Spleen (tissue), 11 donors: ENCODE measurements at regions not wholly inside any gene's neighbourhood (a gene's known extent, or its start where the extent isn't known, plus 50 kb on each side); places are given as distances from the start of the nearest gene placed in this dataset.

Experiments used
- DNase-seq: peaks from one replicate; pipeline ENCODE4 v3.0.0-alpha.2; 2020
- H3K27ac ChIP-seq, 8 donors: fragments of 200-600 bp; sonication (generic) in 7 of 8; 1 replicate in 4 of 8; 2 replicates in 4 of 8; pipeline versions ENCODE4 v1.5.0 to v1.8.0; 2016 to 2021; ENCODE audit warnings: inconsistent platforms in 4 of 8, mild to moderate bottlenecking in 4 of 8, moderate library complexity in 1 of 8
- H3K27me3 ChIP-seq, 7 donors: fragments of 200-600 bp; sonication (generic) in 6 of 7; replicated peaks in 1 of 7; 1 replicate in 4 of 7; 2 replicates in 3 of 7; pipeline versions ENCODE4 v1.5.0 to v1.8.0; 2016 to 2021; ENCODE audit warnings: inconsistent platforms in 3 of 7, mild to moderate bottlenecking in 1 of 7
- H3K36me3 ChIP-seq, 6 donors: fragments of 200-600 bp; sonication (generic) in 5 of 6; 1 replicate in 4 of 6; 2 replicates in 2 of 6; pipeline versions ENCODE4 v1.5.0 to v1.8.0; 2016 to 2021; ENCODE audit warnings: inconsistent platforms in 2 of 6
- H3K4me1 ChIP-seq, 6 donors: fragments of 200-600 bp; sonication (generic) in 5 of 6; 1 replicate in 3 of 6; 2 replicates in 3 of 6; pipeline versions ENCODE4 v1.5.0 to v1.8.0; 2016 to 2021; ENCODE audit warnings: inconsistent platforms in 3 of 6
- H3K4me3 ChIP-seq, 8 donors: fragments of 200-600 bp; sonication (generic) in 7 of 8; 1 replicate in 4 of 8; 2 replicates in 4 of 8; pipeline versions ENCODE4 v1.5.0 to v1.8.0; 2016 to 2021; ENCODE audit warnings: inconsistent platforms in 4 of 8, mild to moderate bottlenecking in 4 of 8, moderate library complexity in 2 of 8
- H3K9me3 ChIP-seq, 8 donors: fragments of 200-600 bp; sonication (generic) in 7 of 8; 1 replicate in 4 of 8; 2 replicates in 4 of 8; pipeline versions ENCODE4 v1.5.0 to v1.8.0; 2016 to 2021; ENCODE audit warnings: inconsistent platforms in 4 of 8
- POLR2A ChIP-seq, 3 donors: fragments of 450-650 bp; IDR thresholded peaks; one replicate each; pipeline ENCODE4 v1.5.1; 2017; ENCODE audit warnings: antibody characterized with exemption in 3 of 3, mild to moderate bottlenecking in 1 of 3
- POLR2AphosphoS5 ChIP-seq, 3 donors: sonication (generic); formaldehyde crosslinking; IDR thresholded peaks; one replicate each; pipeline ENCODE4 v1.5.1; 2017; ENCODE audit warnings: antibody characterized with exemption in 3 of 3
- WGBS, 5 donors: extraction: QIAGEN DNeasy Blood & Tissue Kit in 3 of 5; methylation state at CpG; one replicate each; pipeline versions ENCODE4 v1.1.5 to v1.1.7; 2013 to 2018; 5-methylcytosine and 5-hydroxymethylcytosine counted together
- intact Hi-C: fragments of 100-400 bp; cut with DNase I; formaldehyde crosslinking; loops from one replicate; pipeline ENCODE4 v1.15.0; 2023; ENCODE audit warnings: low total_unique reads
- TF ChIP-seq, protein P1 (sequence below), 11 experiments: fragments of 200-600 bp in 7 of 11; fragments of 450-650 bp in 4 of 11; sonication (generic) in 4 of 11; IDR thresholded peaks in 8 of 11; conservative IDR thresholded peaks in 3 of 11; 1 replicate in 7 of 11; 2 replicates in 4 of 11; pipeline versions ENCODE4 v1.4.0 to v1.8.0; 2016 to 2021; ENCODE audit warnings: antibody characterized with exemption in 11 of 11, inconsistent platforms in 4 of 11, mild to moderate bottlenecking in 1 of 11
- donor health status: healthy with polysubstance abuse.
- donor health status: DM: no; HTN: no; CAD: no; lungs with moderate emphysema.
- donor health status: DM: no; HTN: no; CAD: no.
- donor health status: Bipolar disorder and iron deficiency.
- donor health status: healthy.
- donor health status: DM: no; HTN: no; CAD: no.
- donor health status: DM: yes; HTN: yes; CAD: no.

DNA sequence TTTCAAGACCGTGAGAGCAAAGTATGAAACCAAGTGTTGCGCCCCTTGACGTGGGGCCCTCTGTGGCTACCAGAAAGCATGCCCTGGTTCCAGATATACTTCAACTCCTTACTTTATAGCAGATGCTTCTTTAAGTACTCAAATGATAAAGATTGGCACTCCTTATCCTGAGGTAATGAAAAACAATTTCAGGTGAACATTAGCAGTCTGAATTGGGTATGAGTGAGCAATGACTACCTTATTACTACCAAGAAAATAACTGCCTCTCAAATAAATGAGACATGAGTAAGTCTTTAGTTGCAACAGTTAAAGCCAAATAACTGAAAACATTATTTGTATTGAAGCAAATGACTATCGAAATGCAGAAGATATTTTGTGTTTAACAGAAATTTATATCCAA is 408.7 kb downstream of the MMUT start:
- Histone ChIP-seq H3K27me3 (no peaks in the 10 kb centered on the region), H3K27ac (no peak overlapping the region), H3K4me1 (no peaks in the 10 kb centered on the region), H3K36me3 (no peaks in the 10 kb centered on the region), H3K9me3 (peaks cover 0 to 25% (median 2%) of the 10 kb centered on the region in 8 donors), H3K4me3 (no peak overlapping the region)
- intact Hi-C loops: no loop called here
- TF ChIP-seq POLR2A (IDR thresholded peaks at IDR 0.05) (no peak), POLR2AphosphoS5 (IDR thresholded peaks at IDR 0.05) (no peak)
- TF ChIP-seq, protein P1, sequence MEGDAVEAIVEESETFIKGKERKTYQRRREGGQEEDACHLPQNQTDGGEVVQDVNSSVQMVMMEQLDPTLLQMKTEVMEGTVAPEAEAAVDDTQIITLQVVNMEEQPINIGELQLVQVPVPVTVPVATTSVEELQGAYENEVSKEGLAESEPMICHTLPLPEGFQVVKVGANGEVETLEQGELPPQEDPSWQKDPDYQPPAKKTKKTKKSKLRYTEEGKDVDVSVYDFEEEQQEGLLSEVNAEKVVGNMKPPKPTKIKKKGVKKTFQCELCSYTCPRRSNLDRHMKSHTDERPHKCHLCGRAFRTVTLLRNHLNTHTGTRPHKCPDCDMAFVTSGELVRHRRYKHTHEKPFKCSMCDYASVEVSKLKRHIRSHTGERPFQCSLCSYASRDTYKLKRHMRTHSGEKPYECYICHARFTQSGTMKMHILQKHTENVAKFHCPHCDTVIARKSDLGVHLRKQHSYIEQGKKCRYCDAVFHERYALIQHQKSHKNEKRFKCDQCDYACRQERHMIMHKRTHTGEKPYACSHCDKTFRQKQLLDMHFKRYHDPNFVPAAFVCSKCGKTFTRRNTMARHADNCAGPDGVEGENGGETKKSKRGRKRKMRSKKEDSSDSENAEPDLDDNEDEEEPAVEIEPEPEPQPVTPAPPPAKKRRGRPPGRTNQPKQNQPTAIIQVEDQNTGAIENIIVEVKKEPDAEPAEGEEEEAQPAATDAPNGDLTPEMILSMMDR (IDR thresholded peaks at IDR 0.05 in 8 of 11, conservative IDR thresholded peaks at IDR 0.05 in 3 of 11): no peak
- no peak for DNase-seq
- WGBS, 5 donors: 79 to 90% (median 88%) methylated on average over 4 of the region's 4 CpGs

DNA sequence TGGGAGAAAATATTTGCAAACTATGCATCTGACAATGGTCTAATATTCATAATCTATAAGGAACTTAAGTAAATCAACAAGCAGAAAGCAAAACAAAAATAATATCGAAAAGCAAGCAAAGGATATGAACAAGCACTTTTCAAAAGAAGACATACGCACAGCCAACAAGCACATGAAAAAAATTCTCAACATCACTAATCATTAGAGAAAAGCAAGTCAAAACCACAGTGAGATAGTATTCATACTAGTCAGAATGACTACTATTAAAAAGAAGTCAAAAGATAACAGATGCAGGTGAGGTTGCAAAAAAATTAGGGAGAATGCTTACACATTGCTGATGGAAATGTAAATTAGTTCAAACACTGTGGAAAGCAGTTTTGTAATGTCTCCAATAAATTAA is 410.2 kb downstream of the MMUT start:
- H3K36me3 ChIP-seq: no peaks in the 10 kb centered on the region
- H3K27me3 ChIP-seq: no peaks in the 10 kb centered on the region
- WGBS, 5 donors: 82 to 95% (median 91%) methylated on average over 2 of the region's 2 CpGs
- H3K4me1 ChIP-seq: no peaks in the 10 kb centered on the region
- intact Hi-C loops: no loop called here
- H3K4me3 ChIP-seq: no peak overlapping the region
- H3K27ac ChIP-seq: no peak overlapping the region
- peaks cover 0 to 23% (median 2%) of the 10 kb centered on the region in 8 donors for H3K9me3 ChIP-seq
- TF ChIP-seq, protein P1 (IDR thresholded peaks at IDR 0.05 in 8 of 11, conservative IDR thresholded peaks at IDR 0.05 in 3 of 11): no peak
- TF ChIP-seq POLR2A (IDR thresholded peaks at IDR 0.05): no peak
- no peak for TF ChIP-seq POLR2AphosphoS5 (IDR thresholded peaks at IDR 0.05)
- no peak for DNase-seq

DNA sequence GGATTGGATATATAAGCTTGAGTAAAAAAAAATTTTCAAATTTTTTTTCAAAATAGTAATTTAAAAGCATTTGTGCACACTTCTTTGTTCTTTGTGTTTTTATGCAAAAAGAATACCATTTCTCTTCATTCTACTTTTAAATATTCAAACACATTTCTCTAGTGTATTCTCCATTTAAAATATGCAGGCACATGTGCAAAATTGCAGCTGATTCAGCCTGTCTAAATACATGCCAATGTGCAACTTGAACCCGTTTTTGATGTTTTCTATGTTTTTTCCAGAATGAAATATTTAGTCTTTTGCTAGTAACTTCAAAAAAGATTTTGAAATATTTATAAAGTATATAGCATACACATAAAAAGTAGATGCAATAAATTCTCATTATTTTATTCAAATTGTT is 411.8 kb downstream of the MMUT start:
- TF ChIP-seq POLR2AphosphoS5 (IDR thresholded peaks at IDR 0.05) (no peak), POLR2A (IDR thresholded peaks at IDR 0.05) (no peak)
- TF ChIP-seq, protein P1 (IDR thresholded peaks at IDR 0.05 in 8 of 11, conservative IDR thresholded peaks at IDR 0.05 in 3 of 11): no peak
- no peaks in the 10 kb centered on the region for H3K4me1 ChIP-seq
- H3K27me3 ChIP-seq: no peaks in the 10 kb centered on the region
- WGBS, 5 donors: 56 to 71% (median 66%) methylated on average over 1 of the region's 1 CpG
- H3K36me3 ChIP-seq: no peaks in the 10 kb centered on the region
- peaks cover 0 to 13% (median 0%) of the 10 kb centered on the region in 8 donors for H3K9me3 ChIP-seq
- no peak overlapping the region for H3K4me3 ChIP-seq
- H3K27ac ChIP-seq: no peak overlapping the region
- DNase-seq: no peak
- intact Hi-C loops: no loop called here

DNA sequence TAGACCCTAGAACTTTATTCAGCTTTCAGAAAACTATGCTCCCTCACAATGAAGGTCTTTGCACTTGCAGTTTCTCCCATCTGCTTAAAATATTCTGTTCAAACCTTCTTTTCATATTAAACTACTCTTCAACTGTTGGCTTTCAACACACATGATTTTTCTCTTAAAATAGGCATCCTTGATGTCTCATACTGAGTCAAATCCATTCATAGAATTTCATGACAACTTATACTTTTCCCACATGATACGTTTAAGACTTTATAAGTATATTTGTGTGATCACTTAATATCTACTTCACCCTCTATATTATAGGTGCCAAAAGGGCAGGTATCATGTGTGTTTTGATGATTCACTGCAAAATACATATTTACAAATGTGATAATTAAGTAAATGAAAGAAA is 412.5 kb downstream of the MMUT start:
- TF ChIP-seq, protein P1 (IDR thresholded peaks at IDR 0.05 in 8 of 11, conservative IDR thresholded peaks at IDR 0.05 in 3 of 11): no peak
- TF ChIP-seq POLR2A (IDR thresholded peaks at IDR 0.05) (no peak), POLR2AphosphoS5 (IDR thresholded peaks at IDR 0.05) (no peak)
- no peak for DNase-seq
- Histone ChIP-seq H3K27me3 (no peaks in the 10 kb centered on the region), H3K9me3 (peaks cover 0 to 17% (median 0%) of the 10 kb centered on the region in 8 donors), H3K4me3 (no peak overlapping the region), H3K4me1 (no peaks in the 10 kb centered on the region), H3K36me3 (no peaks in the 10 kb centered on the region), H3K27ac (no peak overlapping the region)
- intact Hi-C loops: no loop called here
- 67 to 84% (median 75%) methylated on average over 1 of the region's 1 CpG for WGBS, 5 donors
